DOHH2 (cell line): ENCODE measurements at regions not wholly inside any gene's neighbourhood (a gene's known extent, or its start where the extent isn't known, plus 50 kb on each side); places are given as distances from the start of the nearest gene placed in this dataset.

ENCODE experiments used
- CTCF ChIP-seq: fragments of 200-600 bp; sonication (generic); IDR thresholded peaks from one replicate; pipeline ENCODE4 v1.5.1; 2014; ENCODE audit warnings: antibody characterized with exemption, mild to moderate bottlenecking, low read depth, low read length; ENCODE audit not compliant: poor library complexity, severe bottlenecking
- EZH2phosphoT487 ChIP-seq: fragments of 200-600 bp; sonication (generic); IDR thresholded peaks from 2 replicates; pipeline ENCODE4 v1.6.1; 2017; ENCODE audit warnings: borderline replicate concordance, mild to moderate bottlenecking, antibody characterized with exemption, low read length, moderate library complexity, mixed read lengths

GRCh38 chr14:30389877-30390385, 169.0 kb upstream of the G2E3 start:
- no peak for TF ChIP-seq CTCF
- no peak for TF ChIP-seq EZH2phosphoT487
